ENCODE measurements at regions not wholly inside any gene's neighbourhood (a gene's known extent, or its start where the extent isn't known, plus 50 kb on each side); places are given as distances from the start of the nearest gene placed in this dataset.

- TF ChIP-seq CSRNP3 (CRISPR knock-in tag; IDR thresholded peaks at IDR 0.05) = no peak
- TF ChIP-seq ESRRG (CRISPR knock-in tag; IDR thresholded peaks at IDR 0.05) = no peak
- TF ChIP-seq ZNF565 (CRISPR knock-in tag; conservative IDR thresholded peaks at IDR 0.05; ENCODE audit: low read depth) = no peak
- no peak for TF ChIP-seq OSR1 (CRISPR knock-in tag; IDR thresholded peaks at IDR 0.05)
- no peak for TF ChIP-seq PATZ1 (CRISPR knock-in tag; IDR thresholded peaks at IDR 0.05; ENCODE audit: borderline replicate concordance)
These were observed 628.4 kb upstream of the FAM174A start (continued) for GRCh38 chr5:99906776-99907175.

- no peak for ATAC-seq
- TF ChIP-seq GLIS3 (CRISPR knock-in tag; IDR thresholded peaks at IDR 0.05) (no peak), ISL1 (CRISPR knock-in tag; IDR thresholded peaks at IDR 0.05) (no peak), ZFP30 (CRISPR knock-in tag; IDR thresholded peaks at IDR 0.05) (no peak), POU6F1 (CRISPR knock-in tag; IDR thresholded peaks at IDR 0.05; ENCODE audit: borderline replicate concordance, low read depth) (no peak), ZNF565 (CRISPR knock-in tag; conservative IDR thresholded peaks at IDR 0.05; ENCODE audit: low read depth) (no peak), TSHZ2 (CRISPR knock-in tag; IDR thresholded peaks at IDR 0.05) (no peak), TCF4 (CRISPR knock-in tag; IDR thresholded peaks at IDR 0.05; ENCODE audit: borderline replicate concordance) (no peak)
These were observed 633.2 kb upstream of the FAM174A start for GRCh38 chr5:99901972-99902371.

GRCh38 chr5:99900302-99900852, 634.8 kb upstream of the FAM174A start:
- peak; percentile 96 for ATAC-seq
- TF ChIP-seq CSDC2 (CRISPR knock-in tag; IDR thresholded peaks at IDR 0.05) (no peak), ZNF8 (CRISPR knock-in tag; IDR thresholded peaks at IDR 0.05) (no peak), ZNF70 (CRISPR knock-in tag; IDR thresholded peaks at IDR 0.05) (no peak), PPARA (CRISPR knock-in tag; IDR thresholded peaks at IDR 0.05; ENCODE audit: borderline replicate concordance) (no peak), ZC3H10 (CRISPR knock-in tag; IDR thresholded peaks at IDR 0.05) (peak; percentile 14; the same call in 1 of the 2 replicates), ZFP3 (CRISPR knock-in tag; IDR thresholded peaks at IDR 0.05) (no peak), ZFP30 (CRISPR knock-in tag; IDR thresholded peaks at IDR 0.05) (no peak), GLIS3 (CRISPR knock-in tag; IDR thresholded peaks at IDR 0.05) (peak; percentile 74; the same call in 1 of the 2 replicates), ISL1 (CRISPR knock-in tag; IDR thresholded peaks at IDR 0.05) (peak; percentile 95), TCF4 (CRISPR knock-in tag; IDR thresholded peaks at IDR 0.05; ENCODE audit: borderline replicate concordance) (peak; percentile 61; the same call in 1 of the 2 replicates), OSR1 (CRISPR knock-in tag; IDR thresholded peaks at IDR 0.05) (no peak), SNAI2 (CRISPR knock-in tag; IDR thresholded peaks at IDR 0.05) (no peak), ARNTL (CRISPR knock-in tag; IDR thresholded peaks at IDR 0.05; ENCODE audit: borderline replicate concordance, low read depth) (no peak), POU6F1 (CRISPR knock-in tag; IDR thresholded peaks at IDR 0.05; ENCODE audit: borderline replicate concordance, low read depth) (no peak; the same call in 1 of the 2 replicates), BACH2 (CRISPR knock-in tag; IDR thresholded peaks at IDR 0.05; ENCODE audit: borderline replicate concordance) (no peak), TOX (CRISPR knock-in tag; IDR thresholded peaks at IDR 0.05; ENCODE audit: borderline replicate concordance) (no peak), ZNF565 (CRISPR knock-in tag; conservative IDR thresholded peaks at IDR 0.05; ENCODE audit: low read depth) (no peak), RARB (CRISPR knock-in tag; IDR thresholded peaks at IDR 0.05) (no peak), TSHZ2 (CRISPR knock-in tag; IDR thresholded peaks at IDR 0.05) (0 out of 2 replicates have a peak, but pooled peaks have one; percentile 28), CSRNP3 (CRISPR knock-in tag; IDR thresholded peaks at IDR 0.05) (no peak)

All from SK-N-SH treated with all-trans-retinoic acid at 6 μM for 48 hours (cell line).